A549 (cell line): ENCODE measurements at regions not wholly inside any gene's neighbourhood (a gene's known extent, or its start where the extent isn't known, plus 50 kb on each side); places are given as distances from the start of the nearest gene placed in this dataset.

Experiments
- BHLHE40 ChIP-seq: IDR thresholded peaks from 2 replicates; pipeline ENCODE4 v1.6.1; 2012; ENCODE audit warnings: low read depth, low read length, inconsistent platforms
- NFE2L2 ChIP-seq: fragments of 150-350 bp; conservative IDR thresholded peaks from 2 replicates; pipeline ENCODE4 v1.6.1; 2014; ENCODE audit warnings: low read length
- RFX5 ChIP-seq: fragments of 450-650 bp; IDR thresholded peaks from 2 replicates; pipeline ENCODE4 v1.7.1; 2014; ENCODE audit warnings: antibody characterized with exemption, mild to moderate bottlenecking, moderate library complexity
- ZSCAN20 ChIP-seq: fragments of 250-450 bp; sonication (Bioruptor Pico); IDR thresholded peaks from 2 replicates; pipeline ENCODE4 v1.8.0; 2022; ENCODE audit warnings: mild to moderate bottlenecking, moderate library complexity

GRCh38 chr5:28603869-28604268, 1565.5 kb upstream of the CDH9 start:
- TF ChIP-seq BHLHE40 (no peak), ZSCAN20 (CRISPR knock-in tag) (no peak), RFX5 (no peak), NFE2L2 (no peak)
